Osteocyte (in vitro differentiated cells): ENCODE measurements at regions not wholly inside any gene's neighbourhood (a gene's known extent, or its start where the extent isn't known, plus 50 kb on each side); places are given as distances from the start of the nearest gene placed in this dataset.

Experiments used
- DNase-seq: peaks from one replicate; pipeline ENCODE4 v3.0.0; 2021; ENCODE audit warnings: mixed read lengths; ENCODE audit not compliant: unreplicated experiment; ENCODE audit errors: extremely low spot score
- H3K27ac Mint-ChIP-seq: one replicate; pipeline ENCODE4 v1.8.0; 2021; ENCODE audit warnings: mild to moderate bottlenecking, mixed read lengths; ENCODE audit not compliant: unreplicated experiment
- H3K27me3 Mint-ChIP-seq: one replicate; pipeline ENCODE4 v1.8.0; 2021; ENCODE audit warnings: mixed read lengths; ENCODE audit not compliant: unreplicated experiment
- H3K36me3 Mint-ChIP-seq: one replicate; pipeline ENCODE4 v1.8.0; 2021; ENCODE audit warnings: mixed read lengths; ENCODE audit not compliant: unreplicated experiment
- H3K4me1 Mint-ChIP-seq: one replicate; pipeline ENCODE4 v1.8.0; 2021; ENCODE audit warnings: mixed read lengths; ENCODE audit not compliant: unreplicated experiment
- H3K4me3 Mint-ChIP-seq: one replicate; pipeline ENCODE4 v1.8.0; 2021; ENCODE audit warnings: mild to moderate bottlenecking, moderate library complexity, mixed read lengths; ENCODE audit not compliant: unreplicated experiment
- H3K9me3 Mint-ChIP-seq: one replicate; pipeline ENCODE4 v1.8.0; 2021; ENCODE audit warnings: mixed read lengths; ENCODE audit not compliant: unreplicated experiment
- CTCF ChIP-seq: fragments of 200-600 bp; sonication (generic); IDR thresholded peaks from 2 replicates; pipeline ENCODE4 v1.5.0; 2021; ENCODE audit warnings: antibody characterized with exemption, mild to moderate bottlenecking, moderate library complexity

- Mint-ChIP-seq H3K4me3 (no peak overlapping the region), H3K27ac (no peak overlapping the region), H3K4me1 (peaks cover 6% of the 10 kb centered on the region), H3K9me3 (no peaks in the 10 kb centered on the region), H3K36me3 (no peaks in the 10 kb centered on the region), H3K27me3 (no peaks in the 10 kb centered on the region)
- DNase-seq: no peak
- TF ChIP-seq CTCF: no peak
These were observed 1400.2 kb downstream of the GRIK2 start for GRCh38 chr6:102793752-102794151.

GRCh38 chr6:102774326-102774725 lies 1380.8 kb downstream of the GRIK2 start:
- H3K4me3 Mint-ChIP-seq: no peak overlapping the region
- TF ChIP-seq CTCF: no peak
- peaks cover 6% of the 10 kb centered on the region for H3K36me3 Mint-ChIP-seq
- H3K27me3 Mint-ChIP-seq: no peaks in the 10 kb centered on the region
- no peaks in the 10 kb centered on the region for H3K4me1 Mint-ChIP-seq
- no peak for DNase-seq
- H3K9me3 Mint-ChIP-seq: peaks cover 14% of the 10 kb centered on the region
- no peak overlapping the region for H3K27ac Mint-ChIP-seq

- H3K27ac Mint-ChIP-seq: no peak overlapping the region
- H3K36me3 Mint-ChIP-seq: peaks cover 9% of the 10 kb centered on the region
- no peaks in the 10 kb centered on the region for H3K4me1 Mint-ChIP-seq
- TF ChIP-seq CTCF: no peak
- H3K27me3 Mint-ChIP-seq: no peaks in the 10 kb centered on the region
- DNase-seq: no peak
- H3K9me3 Mint-ChIP-seq: peaks cover 16% of the 10 kb centered on the region
- H3K4me3 Mint-ChIP-seq: no peak overlapping the region
These were observed 1380.1 kb downstream of the GRIK2 start for GRCh38 chr6:102773636-102774035.

- peaks cover 9% of the 10 kb centered on the region for H3K36me3 Mint-ChIP-seq
- TF ChIP-seq CTCF: no peak
- DNase-seq: no peak
- H3K27me3 Mint-ChIP-seq: no peaks in the 10 kb centered on the region
- H3K4me3 Mint-ChIP-seq: no peak overlapping the region
- H3K4me1 Mint-ChIP-seq: peaks cover 18% of the 10 kb centered on the region
- peaks cover 18% of the 10 kb centered on the region for H3K9me3 Mint-ChIP-seq
- peak overlapping the region; percentile 60 for H3K27ac Mint-ChIP-seq
These were observed 1373.5 kb downstream of the GRIK2 start for GRCh38 chr6:102766963-102767362.

- Mint-ChIP-seq H3K9me3 (peaks cover 5% of the 10 kb centered on the region), H3K27me3 (no peaks in the 10 kb centered on the region), H3K27ac (no peak overlapping the region), H3K4me3 (no peak overlapping the region), H3K4me1 (peaks cover 18% of the 10 kb centered on the region), H3K36me3 (peaks cover 3% of the 10 kb centered on the region)
- TF ChIP-seq CTCF: no peak
- no peak for DNase-seq
These were observed 1370.8 kb downstream of the GRIK2 start for GRCh38 chr6:102764317-102764716.
